MM.1S (cell line): ENCODE measurements at regions not wholly inside any gene's neighbourhood (a gene's known extent, or its start where the extent isn't known, plus 50 kb on each side); places are given as distances from the start of the nearest gene placed in this dataset.

Experiments
- CTCF ChIP-seq: fragments of 300-600 bp; sonication (generic); IDR thresholded peaks from 2 replicates; pipeline ENCODE4 v1.5.1; 2016; ENCODE audit warnings: antibody characterized with exemption, low read length, mixed read lengths
- EZH2 ChIP-seq: fragments of 300-600 bp; sonication (generic); optimal IDR thresholded peaks from 2 replicates; pipeline ENCODE3; 2017; ENCODE audit warnings: low read depth, mild to moderate bottlenecking, antibody characterized with exemption, low read length, mixed read lengths
- EZH2phosphoT487 ChIP-seq: fragments of 300-600 bp; sonication (generic); IDR thresholded peaks from 2 replicates; pipeline ENCODE4 v1.6.1; 2018; ENCODE audit warnings: antibody characterized with exemption, low read length

DNA sequence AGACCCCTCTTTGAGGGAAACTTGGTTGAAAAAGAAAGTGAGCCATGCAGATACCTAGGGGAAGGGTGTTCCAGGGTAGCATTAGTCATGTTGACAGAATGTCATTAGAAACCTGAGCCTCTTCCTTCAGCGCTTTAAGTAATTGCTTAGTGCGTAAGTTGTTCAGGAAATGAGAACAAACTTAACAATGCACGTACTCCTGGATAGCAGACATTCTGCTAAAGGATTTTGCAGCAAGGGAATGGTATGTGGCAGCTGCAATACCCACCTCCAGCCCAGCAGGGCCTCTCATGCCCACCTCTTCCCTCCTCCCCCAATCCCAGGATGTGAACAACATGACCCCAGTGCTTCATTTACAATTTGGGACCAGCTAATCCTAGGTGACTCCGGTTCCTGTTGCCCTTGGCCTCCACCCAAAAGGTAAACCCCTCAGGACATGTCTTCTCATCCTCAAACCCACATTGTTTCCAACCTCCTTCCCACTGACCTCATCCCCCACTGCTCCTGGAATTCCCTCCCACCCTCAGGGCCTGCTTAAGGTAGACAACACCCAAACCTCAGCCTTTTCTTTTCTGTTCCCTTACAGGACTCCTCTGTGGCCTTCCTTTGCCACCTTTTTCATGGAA lies 98.0 kb upstream of the BCAR3 start:
- TF ChIP-seq CTCF (no peak), EZH2 (no peak), EZH2phosphoT487 (no peak)
